Stomach (tissue), 8 donors: ENCODE measurements at regions not wholly inside any gene's neighbourhood (a gene's known extent, or its start where the extent isn't known, plus 50 kb on each side); places are given as distances from the start of the nearest gene placed in this dataset.
"Not testable (repeated sequence)": the region's sequence is repeated elsewhere in the genome, so short reads cannot be mapped to it uniquely, and the experiment has no call there.

Experiments used
- DNase-seq, 2 donors: peaks; one replicate each; pipeline versions ENCODE4 v3.0.0 to v3.0.0-alpha.2; 2013 to 2019
- H3K27ac ChIP-seq, 5 donors: fragments of 200-600 bp in 4 of 5; sonication (generic) in 4 of 5; one replicate each; pipeline ENCODE4 v1.5.1; 2013 to 2019; ENCODE audit warnings: mild to moderate bottlenecking in 1 of 5, moderate library complexity in 1 of 5
- H3K27me3 ChIP-seq, 3 donors: fragments of 200-600 bp; sonication (generic); one replicate each; pipeline ENCODE4 v1.5.1; 2017 to 2019; ENCODE audit warnings: mixed run types in 1 of 3
- H3K36me3 ChIP-seq, 4 donors: fragments of 200-600 bp; sonication (generic); 1 replicate in 3 of 4; 2 replicates in 1 of 4; pipeline ENCODE4 v1.5.1; 2016 to 2019
- H3K4me1 ChIP-seq, 4 donors: fragments of 200-600 bp; sonication (generic); one replicate each; pipeline ENCODE4 v1.5.1; 2016 to 2019
- H3K4me3 ChIP-seq, 4 donors: fragments of 200-600 bp; sonication (generic) in 3 of 4; one replicate each; pipeline ENCODE4 v1.5.1; 2016 to 2019; ENCODE audit warnings: mild to moderate bottlenecking in 1 of 4
- H3K9me3 ChIP-seq, 4 donors: fragments of 200-600 bp; sonication (generic); one replicate each; pipeline ENCODE4 v1.5.1; 2016 to 2019
- CTCF ChIP-seq, 7 experiments: fragments of 450-650 bp in 4 of 7; fragments of 200-600 bp in 3 of 7; sonication (generic) in 3 of 7; IDR thresholded peaks; one replicate each; pipeline ENCODE4 v1.5.1; 2016 to 2019; ENCODE audit warnings: antibody characterized with exemption in 7 of 7, control low read depth in 2 of 7, mild to moderate bottlenecking in 1 of 7
- EP300 ChIP-seq: sonication (generic); formaldehyde crosslinking; IDR thresholded peaks from one replicate; pipeline ENCODE4 v1.6.1; 2017; ENCODE audit warnings: antibody characterized with exemption
- POLR2A ChIP-seq, 4 donors: fragments of 450-650 bp; IDR thresholded peaks; one replicate each; pipeline ENCODE4 v1.6.1; 2016; ENCODE audit warnings: antibody characterized with exemption in 4 of 4, control low read depth in 2 of 4, mild to moderate bottlenecking in 1 of 4, moderate library complexity in 1 of 4
- POLR2AphosphoS5 ChIP-seq, 3 donors: sonication (generic); formaldehyde crosslinking; IDR thresholded peaks; one replicate each; pipeline ENCODE4 v1.6.1; 2016; ENCODE audit warnings: antibody characterized with exemption in 3 of 3
- WGBS, 5 donors: extraction: QIAGEN DNeasy Blood & Tissue Kit in 3 of 5; methylation state at CpG; one replicate each; pipeline versions ENCODE4 v1.1.5 to v1.1.7; 2013 to 2018; 5-methylcytosine and 5-hydroxymethylcytosine counted together
- intact Hi-C: fragments of 100-400 bp; cut with DNase I; formaldehyde crosslinking; loops from one replicate; pipeline ENCODE4 v1.15.1; 2023; ENCODE audit warnings: low total_unique reads
- donor health status: healthy with polysubstance abuse.
- donor health status: Bipolar disorder and iron deficiency.
- donor health status: healthy.

GRCh38 chr9:134570151-134570621, 71.4 kb upstream of the COL5A1 start:
- intact Hi-C loops, result no loop called here
- Histone ChIP-seq H3K27me3 (no peaks in the 10 kb centered on the region), H3K36me3 (no peaks in the 10 kb centered on the region), H3K27ac (no peak overlapping the region), H3K4me3 (no peak overlapping the region), H3K4me1 (no peaks in the 10 kb centered on the region), H3K9me3 (peaks cover 0 to 18% (median 13%) of the 10 kb centered on the region in 4 donors)
- TF ChIP-seq CTCF (IDR thresholded peaks at IDR 0.05) (no peak), POLR2A (IDR thresholded peaks at IDR 0.05) (no peak), EP300 (no peak), POLR2AphosphoS5 (IDR thresholded peaks at IDR 0.05) (no peak)
- 61 to 70% (median 67%) methylated on average over 10 of the region's 10 CpGs for WGBS, 5 donors
- DNase-seq, result peak in 1 of 2 donors; percentile 21

GRCh38 chr9:134570711-134571325, 70.8 kb upstream of the COL5A1 start:
- intact Hi-C loops, result no loop called here
- peak in 1 of 2 donors; percentile 20 for DNase-seq
- Histone ChIP-seq H3K27me3 (no peaks in the 10 kb centered on the region), H3K36me3 (no peaks in the 10 kb centered on the region), H3K27ac (no peak overlapping the region), H3K9me3 (peaks cover 0 to 14% (median 12%) of the 10 kb centered on the region in 4 donors), H3K4me3 (no peak overlapping the region), H3K4me1 (no peaks in the 10 kb centered on the region)
- WGBS, 5 donors, result 67 to 73% (median 70%) methylated on average over 18 of the region's 18 CpGs
- TF ChIP-seq POLR2AphosphoS5 (IDR thresholded peaks at IDR 0.05) (no peak), CTCF (IDR thresholded peaks at IDR 0.05) (no peak), EP300 (no peak), POLR2A (IDR thresholded peaks at IDR 0.05) (no peak)

GRCh38 chr9:134571326-134571931, 70.2 kb upstream of the COL5A1 start:
- peak; percentile 8 to 17 for DNase-seq
- TF ChIP-seq CTCF (IDR thresholded peaks at IDR 0.05) (no peak), POLR2A (IDR thresholded peaks at IDR 0.05) (no peak), EP300 (no peak), POLR2AphosphoS5 (IDR thresholded peaks at IDR 0.05) (no peak)

GRCh38 chr9:134571946-134572917, 69.4 kb upstream of the COL5A1 start:
- Histone ChIP-seq H3K9me3 (peaks cover 0 to under 1% (median 0%) of the 10 kb centered on the region in 4 donors), H3K27me3 (peaks cover 0 to 8% (median 0%) of the 10 kb centered on the region in 3 donors), H3K27ac (no peak overlapping the region), H3K4me1 (no peaks in the 10 kb centered on the region), H3K4me3 (no peak overlapping the region), H3K36me3 (no peaks in the 10 kb centered on the region)
- WGBS, 5 donors, result 78 to 88% (median 81%) methylated on average over 13 to 18 of the region's 18 CpGs
- intact Hi-C loops, result no loop called here
- peak; percentile 12 to 14 for DNase-seq
- TF ChIP-seq POLR2A (IDR thresholded peaks at IDR 0.05), result no peak
- TF ChIP-seq EP300, result no peak
- no peak for TF ChIP-seq CTCF (IDR thresholded peaks at IDR 0.05)
- no peak for TF ChIP-seq POLR2AphosphoS5 (IDR thresholded peaks at IDR 0.05)

More at GRCh38 chr9:134571326-134571931, 70.2 kb upstream of the COL5A1 start:
- Histone ChIP-seq H3K4me3 (no peak overlapping the region), H3K4me1 (no peaks in the 10 kb centered on the region), H3K9me3 (peaks cover 0 to 8% (median 8%) of the 10 kb centered on the region in 4 donors), H3K36me3 (no peaks in the 10 kb centered on the region), H3K27me3 (peaks cover 0 to under 1% (median 0%) of the 10 kb centered on the region in 3 donors), H3K27ac (no peak overlapping the region)
- intact Hi-C loops, result no loop called here
- 63 to 77% (median 67%) methylated on average over 12 of the region's 12 CpGs for WGBS, 5 donors

GRCh38 chr9:134574686-134575085, 66.9 kb upstream of the COL5A1 start:
- H3K4me3 ChIP-seq, intact Hi-C loops, H3K4me1 ChIP-seq, H3K36me3 ChIP-seq, DNase-seq, H3K27ac ChIP-seq, H3K9me3 ChIP-seq: not testable (repeated sequence)
- H3K27me3 ChIP-seq, result peaks cover 0 to 28% (median 3%) of the 10 kb centered on the region in 3 donors
- 53 to 61% (median 59%) methylated on average over 5 to 6 of the region's 6 CpGs for WGBS, 5 donors
